Fibroblast of lung (primary cell): ENCODE measurements at regions not wholly inside any gene's neighbourhood (a gene's known extent, or its start where the extent isn't known, plus 50 kb on each side); places are given as distances from the start of the nearest gene placed in this dataset.

Experiments
- CTCF ChIP-seq, 2 donors: IDR thresholded peaks in 1 of 2; conservative IDR thresholded peaks in 1 of 2; 1 replicate in 1 of 2; 2 replicates in 1 of 2; pipeline ENCODE4 v1.5.1; 2011 to 2012; ENCODE audit warnings: low read length in 2 of 2, control low read depth in 1 of 2, inconsistent platforms in 1 of 2, low read depth in 1 of 2, mild to moderate bottlenecking in 1 of 2
- EZH2 ChIP-seq: IDR thresholded peaks from 2 replicates; pipeline ENCODE4 v1.5.1; 2012; ENCODE audit warnings: low read length, control low read depth, mild to moderate bottlenecking; ENCODE audit errors: missing control alignments

GRCh38 chr7:113004726-113005454, 81.7 kb downstream of the GPR85 start:
- TF ChIP-seq CTCF (conservative IDR thresholded peaks at IDR 0.05 in 1 of 2, IDR thresholded peaks at IDR 0.05 in 1 of 2; ENCODE audit: low read depth in 1 of 2, low read length in 2 of 2) = no peak
- TF ChIP-seq EZH2 = no peak
